A673 (cell line): ENCODE measurements at regions not wholly inside any gene's neighbourhood (a gene's known extent, or its start where the extent isn't known, plus 50 kb on each side); places are given as distances from the start of the nearest gene placed in this dataset.

Experiments used
- CTCF ChIP-seq: fragments of 300-800, 200-600 bp; sonication (generic); conservative IDR thresholded peaks from 2 replicates; pipeline ENCODE4 v1.5.1; 2017; ENCODE audit warnings: low read depth, mild to moderate bottlenecking, antibody characterized with exemption, low read length, moderate library complexity, mixed read lengths
- EZH2 ChIP-seq: fragments of 200-600 bp; sonication (generic); IDR thresholded peaks from 2 replicates; pipeline ENCODE4 v1.6.1; 2017; ENCODE audit warnings: borderline replicate concordance, low read depth, mild to moderate bottlenecking, mixed read lengths, antibody characterized with exemption, low read length; ENCODE audit not compliant: poor library complexity, severe bottlenecking

DNA sequence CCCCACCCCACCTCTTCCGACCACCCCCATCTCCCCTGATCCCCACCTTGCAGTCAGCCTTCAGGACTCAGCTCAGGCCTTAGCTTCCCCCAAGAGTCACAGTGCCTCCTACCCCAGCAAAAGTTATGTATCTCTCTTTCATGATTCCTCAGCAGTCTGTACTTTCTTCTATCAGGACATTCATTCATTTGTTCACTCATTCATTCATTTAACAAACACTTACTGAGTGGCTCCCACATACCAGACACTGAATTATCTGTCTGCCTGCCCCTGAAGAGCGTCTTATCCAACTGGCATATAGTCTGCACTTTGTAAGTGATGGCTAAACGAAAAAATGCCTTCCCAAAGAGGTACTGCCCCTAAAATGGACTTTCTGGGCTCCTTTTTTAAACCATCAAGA, 114.4 kb upstream of the SLC35F3 start:
- TF ChIP-seq CTCF (no peak), EZH2 (no peak)
